ENCODE measurements at regions not wholly inside any gene's neighbourhood (a gene's known extent, or its start where the extent isn't known, plus 50 kb on each side); places are given as distances from the start of the nearest gene placed in this dataset.
"Not testable (repeated sequence)": the region's sequence is repeated elsewhere in the genome, so short reads cannot be mapped to it uniquely, and the experiment has no call there.

DNA sequence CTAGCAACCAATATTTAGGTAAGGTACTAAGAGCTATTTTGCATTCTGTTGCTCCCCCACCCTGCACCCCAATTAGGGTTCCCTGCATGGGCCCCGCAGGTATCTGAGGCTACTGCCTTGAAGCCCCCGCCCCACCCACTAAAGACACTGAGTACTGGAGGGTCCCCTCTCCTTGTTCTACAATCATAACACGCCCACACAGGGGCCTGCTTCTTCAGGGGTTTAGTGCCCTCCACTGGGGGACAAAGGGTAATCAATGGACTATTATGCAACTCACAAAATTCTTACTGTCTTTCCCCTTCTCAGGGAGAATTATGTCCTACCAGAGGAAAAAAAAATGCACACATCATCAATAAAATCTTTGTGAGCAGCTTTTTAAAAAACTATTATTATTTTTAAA is 113.1 kb downstream of the ATP6V0E2 start:
- DNase-seq; ATAC-seq; intact Hi-C loops (cut with DNase I): not testable (repeated sequence)

DNA sequence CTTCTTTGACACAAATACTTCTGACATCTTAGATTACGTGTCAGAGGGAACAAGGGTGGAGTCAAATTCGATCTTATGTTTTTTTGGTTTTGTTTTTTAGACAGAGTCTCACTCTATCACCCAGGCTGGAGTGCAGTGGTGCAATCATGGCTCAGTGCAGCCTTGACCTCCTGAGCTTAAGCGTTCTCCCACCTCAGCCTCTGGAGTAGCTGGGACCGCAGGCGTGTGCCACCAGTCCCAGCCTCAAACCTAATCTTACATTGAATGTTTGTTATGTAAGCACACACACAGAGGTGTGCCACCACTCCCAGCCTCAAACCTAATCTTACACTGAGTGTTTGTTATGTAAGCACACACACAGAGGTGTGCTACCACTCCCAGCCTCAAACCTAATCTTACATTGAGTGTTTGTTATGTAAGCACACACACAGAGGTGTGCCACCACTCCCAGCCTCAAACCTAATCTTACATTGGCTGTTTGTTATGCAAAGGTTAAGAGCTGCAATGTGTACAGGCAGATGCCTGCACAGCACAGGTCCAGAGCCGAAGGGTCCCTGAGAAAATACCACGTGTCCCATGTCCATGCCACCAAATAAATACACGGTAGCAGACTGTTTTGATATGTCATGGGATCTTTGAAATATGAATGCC is 118.0 kb downstream of the ATP6V0E2 start:
- ATAC-seq; intact Hi-C loops (cut with DNase I); DNase-seq: not testable (repeated sequence)

GRCh38 chr7:149992366-149992765 is 118.6 kb downstream of the ATP6V0E2 start:
- intact Hi-C loops (cut with DNase I); DNase-seq; ATAC-seq: not testable (repeated sequence)

DNA sequence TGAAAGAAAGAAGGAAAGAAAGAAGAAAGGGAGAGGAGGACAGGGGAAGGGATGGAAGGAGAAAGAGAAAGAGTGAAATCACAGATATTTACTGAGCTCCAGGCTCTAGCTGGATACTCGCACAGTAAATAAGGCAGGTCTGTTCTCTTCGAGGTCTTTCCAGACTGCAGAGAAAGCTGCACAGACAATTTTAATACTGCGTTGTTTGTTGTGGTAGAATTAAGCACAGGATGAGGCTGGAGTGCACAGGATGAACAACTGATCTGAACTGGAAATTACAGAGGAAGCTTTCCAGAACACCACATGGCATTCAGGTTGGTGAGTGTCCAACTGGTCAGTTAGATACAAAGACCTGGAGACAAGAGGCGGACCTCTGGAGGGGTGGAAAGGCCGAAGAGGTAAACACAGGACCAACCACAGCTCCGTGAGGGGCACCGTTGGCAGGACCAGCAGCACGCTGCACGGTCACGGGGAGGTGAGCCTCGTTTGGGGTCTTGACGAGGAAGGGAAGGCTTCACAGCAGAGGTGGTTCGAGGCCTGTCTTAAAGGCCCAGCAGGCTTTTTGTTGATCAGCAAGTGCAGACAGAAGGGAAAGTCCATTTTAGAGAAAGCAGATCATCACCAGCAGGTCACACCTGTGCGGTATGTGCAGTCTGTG is 121.7 kb downstream of the ATP6V0E2 start:
- ATAC-seq; DNase-seq; intact Hi-C loops (cut with DNase I): not testable (repeated sequence)

DNA sequence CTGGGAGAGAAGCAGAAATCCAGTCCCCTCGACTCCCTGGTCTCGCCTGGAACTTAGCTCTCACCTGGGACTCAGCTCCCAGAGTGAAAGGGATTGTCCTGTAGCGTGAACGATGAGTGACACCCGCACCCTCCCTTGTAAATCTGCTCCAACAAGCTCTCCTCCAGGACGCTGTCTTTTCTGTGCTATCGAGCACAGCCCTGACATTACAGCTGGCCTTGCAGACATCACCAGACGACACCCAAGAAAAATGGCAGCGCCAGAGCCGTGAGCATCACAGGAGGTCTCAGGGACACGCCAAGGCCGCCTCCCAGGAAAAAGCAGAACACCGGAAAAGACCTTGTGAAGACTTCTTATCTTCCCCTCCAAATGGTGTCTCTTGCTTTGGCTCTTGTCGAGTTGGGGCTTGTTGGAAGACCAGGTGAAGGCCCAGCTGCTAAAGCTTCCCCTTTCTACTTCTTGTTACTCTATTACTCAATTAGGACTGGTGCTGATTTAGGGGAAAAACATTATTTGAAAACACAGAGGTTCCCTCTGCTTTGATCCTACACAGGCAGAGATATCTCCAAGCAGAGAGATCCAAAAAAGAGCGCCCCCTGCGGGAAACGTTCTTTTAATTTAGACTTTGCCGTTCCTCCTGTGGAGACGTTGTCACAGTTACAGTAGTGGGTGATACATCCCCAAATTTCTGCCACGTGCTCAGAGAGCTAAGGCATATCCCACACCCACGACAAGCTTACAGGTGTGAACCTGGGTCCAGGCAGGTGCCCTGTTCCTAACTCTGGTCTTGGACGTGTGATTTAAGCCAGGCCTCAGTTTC is 127.2 kb downstream of the ATP6V0E2 start:
- ATAC-seq; DNase-seq; intact Hi-C loops (cut with DNase I): not testable (repeated sequence)

- intact Hi-C loops (cut with DNase I) = no loop called here
- peak in 1 of 2 donors; percentile 23 for ATAC-seq
- no peak for DNase-seq
Observed at GRCh38 chr7:150003304-150003810, 129.6 kb downstream of the ATP6V0E2 start.

- intact Hi-C loops (cut with DNase I); ATAC-seq: not testable (repeated sequence)
Observed at GRCh38 chr7:150003973-150004372, 130.2 kb downstream of the ATP6V0E2 start.

DNA sequence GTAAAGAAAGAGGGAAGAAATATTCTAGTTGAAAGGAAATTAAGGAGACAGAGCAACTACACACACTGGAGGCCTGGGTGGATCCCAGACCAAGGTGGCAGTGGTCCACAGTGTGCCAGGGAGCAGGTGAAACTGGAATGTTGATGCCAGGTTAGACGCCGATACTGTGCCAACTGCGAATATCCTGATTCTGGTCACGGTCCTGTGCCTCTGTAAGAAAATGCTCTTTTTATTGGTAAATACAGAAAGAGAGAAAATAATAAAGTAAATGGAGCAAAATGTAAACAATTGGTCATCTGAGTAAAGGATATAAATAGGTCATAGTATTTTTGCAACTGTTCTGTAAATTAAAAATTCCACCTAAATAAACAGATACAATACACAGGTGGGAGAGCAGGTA is 131.1 kb downstream of the ATP6V0E2 start:
- intact Hi-C loops (cut with DNase I); ATAC-seq; DNase-seq: not testable (repeated sequence)

More at GRCh38 chr7:150003973-150004372, 130.2 kb downstream of the ATP6V0E2 start:
- DNase-seq = not testable (repeated sequence)

- ATAC-seq = peak; percentile 77 to 85
- DNase-seq; intact Hi-C loops (cut with DNase I): not testable (repeated sequence)
Observed at GRCh38 chr7:150009620-150010303, 136.0 kb downstream of the ATP6V0E2 start.

- ATAC-seq; DNase-seq; intact Hi-C loops (cut with DNase I): not testable (repeated sequence)
Observed at GRCh38 chr7:150016651-150017189, 143.0 kb downstream of the ATP6V0E2 start.

DNA sequence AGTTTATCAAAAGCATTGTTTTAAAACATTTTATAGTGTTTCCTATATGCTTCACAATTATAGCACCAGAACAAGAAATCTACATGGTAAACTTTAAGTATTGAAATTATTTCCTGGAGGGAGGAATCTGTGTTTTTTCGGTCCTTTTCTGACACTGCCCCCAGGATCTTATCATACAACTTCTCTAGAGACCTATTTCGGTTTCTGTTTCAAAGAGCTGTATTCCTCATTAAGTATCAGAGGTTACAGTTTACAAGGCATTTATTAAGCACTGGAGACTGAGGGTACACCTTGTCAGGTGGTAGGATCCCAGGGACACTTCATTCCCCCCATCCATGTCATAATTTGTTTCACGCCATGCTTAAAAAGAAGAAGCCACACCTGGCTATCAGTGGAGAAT is 146.4 kb downstream of the ATP6V0E2 start:
- ATAC-seq; intact Hi-C loops (cut with DNase I); DNase-seq: not testable (repeated sequence)

GRCh38 chr7:150024550-150025490 is 151.1 kb downstream of the ATP6V0E2 start:
- ATAC-seq; intact Hi-C loops (cut with DNase I); DNase-seq: not testable (repeated sequence)

DNA sequence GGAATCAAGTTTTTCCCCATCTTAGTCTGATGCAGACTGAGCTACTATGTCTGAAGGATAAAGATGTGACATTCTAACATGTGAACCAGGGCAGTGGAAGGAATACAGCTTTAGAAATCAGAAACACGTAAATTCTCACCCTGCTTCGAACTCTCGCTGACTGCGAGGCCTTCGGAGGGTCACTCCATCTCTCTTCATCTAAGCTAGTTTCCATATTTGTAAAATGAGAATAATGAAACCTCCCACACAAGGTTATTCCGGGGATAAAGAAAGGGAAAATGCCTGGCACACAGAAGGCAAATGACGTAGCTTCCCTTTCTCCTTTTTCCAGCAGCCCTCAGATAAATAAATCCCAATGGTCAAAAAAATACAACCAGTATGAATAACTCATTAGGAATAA is 152.0 kb downstream of the ATP6V0E2 start:
- intact Hi-C loops (cut with DNase I); DNase-seq: not testable (repeated sequence)

GRCh38 chr7:150028344-150029012 is 154.7 kb downstream of the ATP6V0E2 start:
- ATAC-seq; DNase-seq; intact Hi-C loops (cut with DNase I): not testable (repeated sequence)

More for the DNA sequence above, 152.0 kb downstream of the ATP6V0E2 start:
- ATAC-seq = peak in 1 of 2 donors; percentile 30

- intact Hi-C loops (cut with DNase I); ATAC-seq; DNase-seq: not testable (repeated sequence)
Observed at GRCh38 chr7:150029013-150029389, 155.2 kb downstream of the ATP6V0E2 start.

- intact Hi-C loops (cut with DNase I) = not testable (repeated sequence)
Observed at GRCh38 chr7:150031733-150032132, 158.0 kb downstream of the ATP6V0E2 start.

DNA sequence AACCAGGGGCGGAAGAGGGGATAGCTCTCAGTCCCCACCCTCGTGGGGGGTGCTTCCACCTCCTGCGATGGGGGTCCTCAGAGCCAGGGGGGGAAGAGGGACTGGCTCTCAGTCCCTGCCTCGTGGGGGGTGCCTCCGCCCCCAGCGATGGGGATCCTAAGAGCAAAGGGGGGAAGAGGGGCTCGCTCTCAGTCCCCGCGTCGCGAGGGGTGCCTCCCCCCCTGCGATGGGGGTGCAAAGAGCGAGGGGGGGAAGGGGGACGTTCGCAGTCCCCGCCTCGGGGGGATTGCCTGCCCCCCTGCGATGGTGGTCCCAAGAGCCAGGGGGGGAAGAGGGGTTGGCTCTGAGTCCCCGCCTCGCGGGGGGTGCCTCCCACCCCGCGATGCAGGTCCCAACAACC is 159.9 kb downstream of the ATP6V0E2 start:
- DNase-seq; intact Hi-C loops (cut with DNase I); ATAC-seq: not testable (repeated sequence)

More at GRCh38 chr7:150031733-150032132, 158.0 kb downstream of the ATP6V0E2 start:
- ATAC-seq, DNase-seq: not testable (repeated sequence)
